GM23248 (cell line): ENCODE measurements at regions not wholly inside any gene's neighbourhood (a gene's known extent, or its start where the extent isn't known, plus 50 kb on each side); places are given as distances from the start of the nearest gene placed in this dataset.

Source experiments
- EZH2 ChIP-seq: fragments of 200-600 bp; sonication (generic); IDR thresholded peaks from 2 replicates; pipeline ENCODE4 v1.6.1; 2018; ENCODE audit warnings: antibody characterized with exemption, mild to moderate bottlenecking; ENCODE audit not compliant: insufficient read depth, poor library complexity, severe bottlenecking
- EZH2phosphoT487 ChIP-seq: fragments of 200-600 bp; sonication (generic); IDR thresholded peaks from 2 replicates; pipeline ENCODE4 v1.6.1; 2018; ENCODE audit warnings: antibody characterized with exemption, moderate library complexity, mild to moderate bottlenecking, low read depth; ENCODE audit not compliant: insufficient read depth

- TF ChIP-seq EZH2 = no peak
- no peak for TF ChIP-seq EZH2phosphoT487
These were observed 557.5 kb downstream of the SH2D4B start for GRCh38 chr10:81095238-81095637.
